LHCN-M2 (cell line): ENCODE measurements at regions not wholly inside any gene's neighbourhood (a gene's known extent, or its start where the extent isn't known, plus 50 kb on each side); places are given as distances from the start of the nearest gene placed in this dataset.

Experiments used
- DNase-seq: peaks from one replicate; pipeline ENCODE4 v3.0.0-alpha.2; 2012; ENCODE audit warnings: low read depth

- DNase-seq, result no peak
Measured at GRCh38 chr3:10555263-10555662, 49.9 kb upstream of the ATP2B2 start.

DNA sequence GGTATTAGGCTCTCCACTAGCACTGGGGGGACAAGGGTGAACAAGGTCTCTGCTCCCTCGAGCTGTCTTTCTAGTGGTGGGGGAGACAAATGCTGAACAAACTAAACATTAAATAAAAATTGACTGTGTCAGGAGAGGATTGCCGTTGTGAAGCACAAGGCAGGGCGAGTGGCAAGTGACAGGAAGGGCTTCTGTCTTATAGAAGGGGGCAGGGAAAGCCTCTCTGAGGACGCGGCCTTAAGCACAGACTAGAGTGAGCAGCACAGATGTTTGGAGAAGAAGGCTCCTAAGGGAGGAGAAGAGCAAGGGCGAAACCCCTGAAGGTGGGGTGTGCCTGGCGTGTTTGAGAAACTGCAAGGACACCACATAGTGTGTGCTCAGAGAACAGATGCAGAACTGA, 50.9 kb upstream of the ATP2B2 start:
- DNase-seq, result no peak

DNA sequence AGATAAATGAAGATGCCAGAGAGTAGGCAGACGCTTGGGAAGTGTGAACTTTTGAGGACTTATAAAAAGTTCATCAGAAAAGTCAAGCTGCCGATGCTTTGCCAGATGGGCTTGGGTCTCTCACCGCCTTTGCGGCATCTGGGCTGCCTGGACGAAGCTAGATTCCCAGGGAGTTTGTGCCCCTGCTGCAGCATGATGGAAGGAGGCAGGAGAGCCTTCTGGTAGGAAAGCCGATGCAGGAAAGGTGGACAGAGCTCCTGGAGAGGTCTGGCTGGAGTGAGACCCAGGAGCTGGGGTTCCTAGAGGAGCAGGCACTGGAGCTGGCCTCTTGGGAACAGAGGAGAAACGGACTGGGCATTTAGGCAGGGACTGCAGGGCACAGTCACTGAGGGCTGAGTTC, 51.9 kb upstream of the ATP2B2 start:
- no peak for DNase-seq

GRCh38 chr3:10557781-10558373, 52.5 kb upstream of the ATP2B2 start:
- DNase-seq, result peak; percentile 61

DNA sequence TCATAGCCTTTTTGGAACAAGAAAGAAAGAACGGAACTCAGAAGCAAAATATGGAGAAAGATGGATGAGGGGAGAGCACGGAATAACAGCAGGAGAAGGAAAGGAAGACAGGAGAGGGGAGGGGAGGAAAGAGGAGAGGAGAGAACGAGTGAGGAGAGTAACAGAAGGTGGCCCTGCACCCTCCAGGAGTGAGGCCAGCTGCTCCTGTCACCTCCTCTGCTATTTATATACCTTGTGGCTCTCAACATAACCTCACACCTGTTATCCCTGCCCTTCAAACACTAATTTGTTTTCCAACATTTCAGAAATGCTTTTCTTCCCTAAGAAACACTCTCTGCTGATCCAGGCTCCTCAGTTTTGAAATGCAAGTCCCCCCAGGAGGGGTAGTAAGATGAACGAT, 53.4 kb upstream of the ATP2B2 start:
- no peak for DNase-seq

GRCh38 chr3:10560060-10560861, 54.9 kb upstream of the ATP2B2 start:
- no peak for DNase-seq

- no peak for DNase-seq
Measured at GRCh38 chr3:10561162-10561945, 56.0 kb upstream of the ATP2B2 start.

DNA sequence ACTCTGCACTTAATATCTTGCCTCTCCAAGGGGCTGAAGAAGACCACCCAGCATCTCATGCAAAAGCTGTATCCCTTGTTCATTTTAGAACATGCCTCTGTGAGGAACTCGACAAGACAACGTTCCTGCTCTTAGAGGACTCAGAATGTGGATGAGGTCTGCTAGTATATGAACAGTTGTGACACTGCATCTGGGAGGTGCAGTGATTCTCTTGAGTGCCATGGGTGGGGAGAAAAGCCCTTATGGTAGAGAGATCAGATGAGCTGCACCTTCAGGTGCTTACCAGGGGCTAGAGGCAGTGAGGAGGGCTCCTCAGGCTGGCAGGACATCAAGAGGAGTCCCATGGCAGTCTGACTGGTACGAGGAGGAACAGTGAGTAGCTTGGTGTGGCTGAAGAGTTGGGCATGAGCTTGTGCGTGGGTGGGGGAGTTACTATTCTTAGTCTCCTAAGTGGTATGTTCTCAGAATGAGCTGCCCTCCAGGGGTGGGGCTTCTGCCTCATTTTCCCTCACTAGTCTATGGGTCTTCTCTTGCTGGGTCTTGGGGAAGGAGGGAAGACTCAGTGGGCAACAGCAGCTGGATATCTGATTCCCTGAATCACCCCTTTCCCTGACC, 56.7 kb upstream of the ATP2B2 start:
- DNase-seq, result no peak

DNA sequence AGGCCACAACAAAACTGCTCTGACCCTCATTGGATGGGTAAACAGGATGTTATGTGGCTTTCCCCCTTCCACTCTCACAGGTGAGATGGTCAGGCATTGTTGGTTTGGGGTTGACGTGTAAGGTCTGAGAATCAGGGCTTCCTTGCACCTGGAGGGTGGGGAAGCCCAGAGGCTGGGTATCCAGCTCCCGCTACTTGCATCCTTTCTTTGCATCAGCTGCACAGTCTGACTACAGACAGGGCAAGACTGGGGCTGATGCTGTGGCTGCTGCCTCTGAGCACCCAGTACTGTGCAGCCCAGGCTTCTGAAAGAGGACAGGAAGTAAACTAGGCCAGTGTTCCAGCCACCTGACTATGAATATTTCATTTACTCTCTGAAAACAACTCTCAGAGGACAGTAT, 58.0 kb upstream of the ATP2B2 start:
- no peak for DNase-seq

GRCh38 chr3:10565814-10566213, 60.4 kb upstream of the ATP2B2 start:
- no peak for DNase-seq

DNA sequence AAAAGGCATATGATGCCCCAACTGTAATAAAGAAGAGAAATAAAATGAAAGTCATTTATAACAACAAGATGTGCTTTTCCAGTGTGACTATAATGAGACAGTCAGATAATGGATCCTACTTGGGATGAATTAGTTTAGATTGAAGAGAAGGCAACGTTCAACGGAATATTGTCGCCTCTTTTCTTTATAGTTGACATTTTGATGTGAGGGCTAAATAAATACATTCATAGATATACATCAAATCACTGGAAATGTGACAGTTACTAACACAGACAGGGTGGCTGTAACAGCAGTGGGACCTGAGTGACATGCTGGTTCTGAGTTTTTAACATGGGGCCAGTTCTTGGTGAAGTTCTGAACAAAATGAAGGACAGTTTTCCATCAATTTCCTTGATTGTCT, 61.1 kb upstream of the ATP2B2 start:
- DNase-seq, result no peak

DNA sequence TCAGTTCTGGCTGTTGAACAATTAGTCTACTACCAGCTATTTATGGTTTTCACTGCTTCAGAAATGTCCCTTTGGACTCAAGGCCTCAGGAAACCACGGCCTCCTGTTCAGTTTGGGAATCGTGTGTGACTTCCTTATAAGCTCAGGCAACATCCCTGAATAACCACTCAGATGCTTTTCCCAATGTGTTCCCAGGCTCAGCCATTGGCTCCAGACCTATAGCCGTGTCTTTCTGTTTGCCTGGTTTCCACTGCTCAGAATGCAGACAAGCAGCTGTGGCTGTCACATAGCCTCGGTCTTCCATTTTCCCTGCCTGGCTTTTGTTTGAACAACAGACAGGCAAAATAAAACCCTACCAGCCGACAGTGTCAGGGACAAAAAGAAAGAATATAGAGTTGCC, 63.2 kb upstream of the ATP2B2 start:
- no peak for DNase-seq

- no peak for DNase-seq
Measured at GRCh38 chr3:10570196-10570946, 65.0 kb upstream of the ATP2B2 start.

DNA sequence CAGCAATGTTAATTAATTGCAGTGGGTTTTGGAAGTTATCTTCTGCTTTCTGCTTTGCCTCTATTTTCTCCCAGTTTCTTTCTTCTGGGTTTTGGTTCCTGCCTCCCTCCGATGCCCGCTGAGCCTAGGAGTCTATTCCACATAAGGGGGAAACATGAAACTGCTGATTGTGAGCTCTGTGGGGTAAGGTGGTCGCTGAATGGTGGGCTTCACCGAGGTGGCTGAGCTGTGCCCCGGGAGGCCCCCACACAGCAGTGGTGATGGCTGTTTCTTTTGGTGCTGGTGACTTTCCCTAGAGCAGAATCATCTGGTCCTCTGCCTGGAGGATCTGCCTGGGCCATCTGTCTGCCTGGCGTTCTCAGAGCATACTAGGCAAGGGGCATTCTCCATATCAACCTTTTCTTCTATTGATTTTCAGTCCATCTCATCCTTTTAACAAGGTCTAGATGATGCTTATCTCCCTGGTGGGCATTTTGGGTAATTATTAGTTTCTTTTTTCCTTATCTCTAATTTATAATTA, 68.8 kb upstream of the ATP2B2 start:
- no peak for DNase-seq

DNA sequence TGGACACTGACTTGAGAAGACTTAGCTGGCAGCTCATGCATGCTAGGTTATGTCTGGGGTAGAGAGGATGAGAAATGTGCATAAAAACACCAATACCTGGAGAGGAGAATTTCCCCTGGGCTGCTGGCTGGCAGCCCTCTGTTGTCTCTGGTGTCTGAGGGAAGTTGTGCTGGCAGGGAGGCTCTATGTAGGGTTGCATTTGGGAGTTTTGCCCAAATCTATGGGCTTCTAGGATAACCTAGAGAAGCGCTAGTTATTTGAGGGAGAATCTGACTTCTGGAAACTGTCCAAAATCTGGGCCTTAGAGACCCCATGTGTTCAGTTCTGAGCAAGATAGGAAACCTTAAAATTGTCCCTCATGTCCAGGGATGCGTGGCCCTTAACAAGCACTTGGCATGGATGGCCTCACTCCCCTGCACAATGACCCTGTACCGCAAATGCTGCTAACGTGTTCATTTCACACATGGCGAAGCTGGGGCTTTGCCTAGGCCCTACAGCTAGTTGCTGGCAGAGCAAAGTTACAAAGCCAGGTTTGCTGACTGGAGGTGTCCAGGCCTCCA, 70.3 kb upstream of the ATP2B2 start:
- DNase-seq, result no peak

DNA sequence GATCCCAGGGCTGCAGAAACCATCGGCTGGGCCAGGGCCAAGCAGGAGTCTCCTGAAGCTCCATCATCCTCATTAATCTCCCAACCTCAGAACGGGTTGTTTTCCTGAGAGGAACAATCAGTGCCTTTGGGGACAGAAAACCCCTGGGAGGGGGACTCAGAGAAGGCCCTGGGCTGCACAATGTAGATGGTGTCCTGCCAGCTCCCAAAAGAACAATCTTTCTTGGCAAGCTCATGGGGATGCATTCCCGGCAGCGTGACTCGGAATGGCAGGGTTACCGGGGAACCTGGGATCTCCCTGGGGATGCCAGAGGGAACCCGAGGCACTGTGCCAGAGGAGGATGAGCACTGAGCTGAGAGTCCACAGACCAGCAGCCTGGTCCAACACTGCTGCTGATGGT, 72.1 kb upstream of the ATP2B2 start:
- DNase-seq, result no peak

- no peak for DNase-seq
Measured at GRCh38 chr3:10580426-10580825, 75.0 kb upstream of the ATP2B2 start.

GRCh38 chr3:10581251-10581650, 75.9 kb upstream of the ATP2B2 start:
- DNase-seq, result peak; percentile 52

DNA sequence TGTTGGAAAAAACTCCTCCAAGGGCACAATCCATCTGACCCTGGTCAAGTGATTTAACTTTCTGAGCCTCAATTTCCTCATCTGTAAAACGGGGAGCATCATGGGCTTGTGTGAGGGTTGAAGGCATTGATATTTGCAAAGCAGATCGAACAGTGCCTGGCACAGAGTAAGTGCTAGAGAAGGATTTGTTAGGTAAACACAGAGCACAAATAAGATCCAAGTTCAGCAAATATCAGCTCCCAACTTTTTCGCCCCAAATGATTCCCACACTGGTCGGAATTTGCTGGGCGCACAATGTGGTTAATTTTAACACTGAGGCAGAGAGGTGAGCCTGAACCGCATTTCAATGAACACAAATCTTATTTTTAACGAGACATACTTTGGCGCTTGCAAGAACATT, 76.3 kb upstream of the ATP2B2 start:
- no peak for DNase-seq

DNA sequence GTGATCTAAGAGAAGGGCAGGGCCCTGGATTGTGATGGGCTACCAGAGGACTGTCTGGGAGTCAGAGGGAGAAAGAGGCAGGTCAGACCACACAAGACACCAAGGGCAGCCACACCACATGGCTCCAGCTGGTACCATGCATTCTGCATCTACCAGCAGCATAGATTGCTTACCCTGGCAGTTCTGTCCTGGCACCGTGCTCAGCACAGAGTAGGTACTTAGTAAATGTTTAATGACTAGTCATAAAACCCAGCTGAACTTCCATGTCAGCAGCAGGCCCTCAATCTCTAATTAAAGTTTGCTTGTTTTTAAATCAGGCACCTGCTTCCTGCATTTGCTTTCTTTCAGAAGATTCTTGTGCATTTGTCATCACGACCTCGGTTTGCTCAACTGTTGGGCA, 77.3 kb upstream of the ATP2B2 start:
- DNase-seq, result no peak
